NCI-H460 (cell line): ENCODE measurements at regions not wholly inside any gene's neighbourhood (a gene's known extent, or its start where the extent isn't known, plus 50 kb on each side); places are given as distances from the start of the nearest gene placed in this dataset.
A peak's percentile ranks its signal among the peaks of the same experiment; 100 is the strongest.
"Not testable (repeated sequence)": the region's sequence is repeated elsewhere in the genome, so short reads cannot be mapped to it uniquely, and the experiment has no call there.

Source experiments
- DNase-seq: peaks from one replicate; pipeline ENCODE4 v3.0.0-alpha.2; 2016; ENCODE audit warnings: low read depth; ENCODE audit errors: extremely low read depth

DNA sequence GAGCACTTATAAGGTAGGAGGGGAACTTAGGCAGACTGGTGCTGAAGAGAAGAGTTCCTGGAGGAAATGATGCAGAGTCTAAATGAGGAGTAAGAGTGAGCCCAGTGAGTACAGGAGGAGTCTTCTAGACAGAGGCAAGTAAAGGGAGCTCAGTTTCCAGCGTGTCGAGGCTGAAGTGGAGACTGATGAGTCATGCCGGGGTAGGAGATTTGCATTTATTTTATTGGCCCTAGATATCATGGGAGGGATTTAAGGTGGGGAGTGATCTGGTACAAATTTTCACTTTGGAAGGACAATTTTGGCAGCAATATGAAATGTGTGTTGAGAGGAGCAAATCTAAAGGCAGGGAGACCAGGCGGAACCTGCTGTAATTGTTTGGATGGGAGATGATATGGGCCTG, 157.5 kb downstream of the TTC8 start:
- DNase-seq = no peak

DNA sequence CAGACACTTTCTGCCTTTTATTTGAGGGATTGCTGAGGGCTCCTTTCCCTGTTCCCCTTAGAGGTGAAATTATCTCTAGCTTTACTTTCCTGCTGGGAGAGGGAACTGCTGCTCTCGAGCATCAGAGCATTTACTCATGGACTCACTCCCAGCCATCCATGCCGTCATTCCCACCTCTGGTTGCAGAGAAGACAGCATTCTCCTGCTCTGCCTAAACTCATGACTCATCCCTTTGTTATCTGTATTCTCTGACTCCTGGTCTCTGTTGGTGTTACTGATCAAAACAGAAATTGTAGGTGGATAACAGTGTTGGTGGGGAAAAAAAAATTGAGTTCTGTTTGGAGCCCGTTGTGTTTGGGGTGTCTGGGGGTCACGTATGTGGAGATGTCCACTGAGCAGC, 159.3 kb downstream of the TTC8 start:
- DNase-seq = no peak

DNA sequence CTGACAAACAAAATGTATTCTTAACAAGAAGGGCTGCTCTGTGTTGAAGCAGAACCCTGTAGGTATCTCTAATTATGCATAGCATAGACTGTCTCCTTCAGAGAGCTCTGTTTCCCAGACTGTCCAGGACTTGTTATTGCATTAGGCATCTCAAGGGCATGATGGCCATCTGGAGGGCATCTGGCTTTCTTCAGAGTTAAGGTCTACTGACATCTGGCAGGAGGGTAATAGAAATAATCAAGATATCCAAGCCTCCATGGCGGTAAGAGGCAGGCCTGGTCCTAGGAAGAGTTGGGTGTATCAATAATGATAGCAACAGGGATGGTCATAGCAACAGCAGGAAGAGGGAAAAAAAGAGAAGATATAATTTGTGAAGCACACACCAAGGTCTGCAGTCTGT, 161.2 kb downstream of the TTC8 start:
- no peak for DNase-seq

DNA sequence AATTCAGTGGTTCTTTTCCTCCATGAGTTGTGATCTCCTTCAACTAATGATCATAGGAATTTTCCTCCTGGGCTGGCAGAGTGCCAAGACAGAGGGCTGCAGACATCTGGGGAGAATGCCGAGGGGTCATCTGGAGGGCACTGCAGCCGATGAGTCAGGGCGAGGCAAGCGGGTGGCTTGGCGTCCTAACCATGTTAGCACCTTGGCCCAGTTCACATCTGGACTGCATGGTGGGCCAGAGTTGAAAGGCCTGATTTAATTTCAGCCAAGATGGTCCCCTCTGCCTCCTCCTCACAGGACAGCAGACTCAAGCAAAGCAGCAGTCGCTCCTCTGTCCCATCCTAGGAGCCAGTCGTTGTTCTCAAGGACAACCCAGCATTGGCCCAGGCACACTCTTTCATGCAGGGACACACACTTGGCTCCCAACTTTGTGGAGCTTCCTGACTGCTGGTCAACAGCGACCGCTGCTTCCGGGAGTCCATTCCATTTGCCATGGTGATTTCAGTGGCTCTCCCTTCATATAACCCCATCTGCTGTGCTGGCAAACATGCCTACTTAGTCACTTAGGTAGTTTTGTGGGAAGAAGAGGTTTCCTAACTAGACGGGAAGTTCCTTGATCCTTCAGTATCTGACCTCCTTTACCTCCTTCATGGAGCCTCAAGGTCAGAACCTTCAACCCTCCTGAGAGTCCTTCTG, 161.8 kb downstream of the TTC8 start:
- no peak for DNase-seq

DNA sequence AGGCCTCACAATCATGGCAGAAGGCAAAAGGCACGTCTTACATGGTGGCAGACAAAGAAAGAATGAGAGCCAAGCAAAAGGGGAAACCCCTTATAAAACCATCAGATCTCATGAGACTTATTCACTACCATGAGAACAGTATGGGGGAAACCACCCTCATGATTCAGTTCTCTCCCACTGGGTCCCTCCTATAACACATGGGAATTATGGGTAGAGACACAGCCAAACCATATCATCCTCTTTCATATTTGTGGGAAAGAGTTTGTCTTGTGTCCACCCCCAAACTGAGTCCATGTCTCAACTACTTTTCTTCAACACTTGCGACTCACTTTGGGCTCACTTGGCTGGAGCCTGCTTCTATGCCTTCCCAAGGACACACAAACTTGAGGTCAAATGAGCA, 162.5 kb downstream of the TTC8 start:
- DNase-seq = not testable (repeated sequence)

DNA sequence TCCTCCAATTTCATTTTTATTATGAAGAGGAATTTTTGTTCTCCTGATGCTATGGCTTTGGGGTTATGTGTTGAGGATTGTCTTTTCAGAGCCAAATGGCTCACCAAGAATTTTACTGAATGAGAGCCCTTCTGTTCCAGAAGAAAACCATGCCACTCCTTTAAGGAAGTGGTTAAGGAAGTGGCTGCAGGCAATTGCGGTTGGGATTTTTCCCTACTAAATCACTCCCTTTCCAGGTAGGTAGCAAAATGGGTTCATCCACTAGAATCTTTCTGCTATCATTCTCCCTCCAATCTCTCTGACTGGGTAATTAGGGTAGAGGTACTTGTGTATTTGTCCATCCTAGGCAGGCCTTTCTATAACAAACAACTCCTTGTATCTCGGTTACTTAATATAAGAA, 163.1 kb downstream of the TTC8 start:
- DNase-seq = no peak

DNA sequence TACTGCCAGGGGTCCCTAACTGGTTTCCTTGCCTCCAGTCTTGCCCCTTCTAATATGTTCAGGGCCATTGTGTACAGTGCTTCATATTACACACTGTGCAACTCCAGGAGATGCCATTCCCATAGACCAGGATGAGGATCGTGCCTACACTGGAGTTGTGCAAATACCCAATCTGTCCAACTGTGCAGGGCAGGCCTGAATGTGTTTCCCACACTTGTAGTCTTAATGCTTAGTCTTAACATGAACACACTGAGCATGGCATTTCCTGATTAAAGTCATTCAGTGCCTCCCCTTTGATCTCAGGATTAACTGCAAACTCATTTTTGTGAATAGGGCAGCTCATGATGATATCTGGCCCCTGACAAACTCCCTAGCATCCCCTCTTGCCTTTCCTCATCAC, 165.5 kb downstream of the TTC8 start:
- DNase-seq = no peak

DNA sequence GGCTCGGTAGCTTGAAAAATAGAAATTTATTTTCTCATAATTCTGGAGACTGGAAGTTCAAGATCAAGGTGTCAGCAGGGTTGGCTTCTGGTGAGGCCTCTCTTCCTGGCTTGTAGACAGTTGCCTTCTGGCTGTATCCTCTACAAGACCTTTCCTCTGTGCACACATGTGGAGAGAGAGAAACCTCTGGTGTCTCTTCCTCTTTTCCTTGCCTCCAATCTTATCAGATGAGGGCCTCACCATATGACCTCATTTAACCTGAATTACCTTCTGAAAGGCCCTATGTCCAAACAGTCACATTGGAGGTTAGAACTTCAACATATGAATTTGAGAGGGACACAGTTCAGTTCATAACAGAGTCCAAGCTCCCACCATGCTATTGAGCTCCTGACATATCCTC, 166.4 kb downstream of the TTC8 start:
- no peak for DNase-seq

DNA sequence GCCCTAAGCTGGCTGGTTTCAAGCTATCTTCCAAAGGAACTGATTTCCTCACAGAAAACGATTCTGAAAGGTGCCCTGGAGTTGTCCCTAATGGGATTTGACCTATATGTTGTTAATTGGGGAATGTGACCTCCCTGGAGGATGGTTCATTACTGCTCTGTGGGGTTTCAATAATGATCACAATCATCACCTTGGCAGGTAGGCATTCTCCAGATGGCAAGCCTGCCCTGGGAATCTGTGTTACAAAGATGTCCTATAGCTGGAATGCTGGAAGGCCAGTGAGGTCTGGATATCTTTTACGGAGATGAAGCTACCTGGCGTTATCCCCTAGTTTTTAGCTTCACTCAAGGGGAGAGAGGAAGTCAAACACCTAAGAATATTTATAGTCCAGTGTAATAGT, 167.6 kb downstream of the TTC8 start:
- no peak for DNase-seq

DNA sequence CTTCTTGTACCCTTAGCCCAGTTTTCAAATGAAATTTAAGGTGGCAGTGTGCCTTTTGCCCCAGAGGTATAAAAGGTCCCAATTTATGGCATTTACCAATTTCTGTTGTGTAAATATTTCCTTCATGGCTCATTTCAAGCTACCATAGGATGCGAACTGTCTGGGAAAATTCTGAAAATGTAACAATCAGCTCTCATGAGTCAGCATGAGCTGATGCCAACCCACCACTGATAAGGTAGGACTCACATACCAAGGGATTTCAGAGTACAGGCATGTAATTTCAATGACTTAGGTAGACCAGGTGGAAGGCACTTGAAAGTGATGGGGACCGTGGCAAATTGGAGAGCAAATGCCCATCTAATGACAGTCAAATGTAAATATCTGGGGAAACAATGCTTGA, 169.5 kb downstream of the TTC8 start:
- DNase-seq = no peak

DNA sequence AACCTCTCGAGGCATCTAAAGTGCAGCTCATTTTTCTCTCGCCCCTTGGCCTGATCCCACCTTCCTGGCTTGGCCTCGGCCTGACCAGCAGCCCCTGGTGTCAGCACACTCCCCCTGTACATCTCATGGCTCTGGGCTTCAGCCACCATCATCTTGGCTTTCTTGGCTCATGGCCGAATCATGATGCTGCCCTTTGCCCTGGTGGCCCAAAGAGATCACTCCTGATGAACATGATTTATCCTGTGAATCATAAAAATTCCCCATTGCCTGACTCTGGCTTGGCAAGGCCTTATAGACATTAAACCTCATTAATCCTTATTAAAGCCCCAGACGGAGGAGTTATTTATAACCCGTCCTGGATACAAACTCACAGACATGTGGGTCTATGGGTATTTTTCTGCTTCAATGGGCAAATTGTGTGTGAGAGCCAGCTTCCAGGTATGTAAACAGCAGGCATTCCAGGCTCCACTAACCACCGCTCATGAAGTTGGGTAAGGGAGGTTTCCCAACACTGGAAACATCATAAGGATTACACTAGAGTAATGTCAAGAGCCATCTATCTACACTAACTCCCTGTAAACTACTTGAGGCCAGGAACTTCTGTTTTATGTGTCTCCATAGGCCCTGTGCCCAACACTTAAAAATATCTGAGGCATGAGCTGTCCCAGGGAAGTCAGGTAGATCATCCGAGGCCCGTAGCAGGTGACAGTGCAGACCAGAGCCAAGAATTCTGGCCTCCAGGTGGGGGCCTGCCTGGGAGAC, 171.2 kb downstream of the TTC8 start:
- DNase-seq = no peak

DNA sequence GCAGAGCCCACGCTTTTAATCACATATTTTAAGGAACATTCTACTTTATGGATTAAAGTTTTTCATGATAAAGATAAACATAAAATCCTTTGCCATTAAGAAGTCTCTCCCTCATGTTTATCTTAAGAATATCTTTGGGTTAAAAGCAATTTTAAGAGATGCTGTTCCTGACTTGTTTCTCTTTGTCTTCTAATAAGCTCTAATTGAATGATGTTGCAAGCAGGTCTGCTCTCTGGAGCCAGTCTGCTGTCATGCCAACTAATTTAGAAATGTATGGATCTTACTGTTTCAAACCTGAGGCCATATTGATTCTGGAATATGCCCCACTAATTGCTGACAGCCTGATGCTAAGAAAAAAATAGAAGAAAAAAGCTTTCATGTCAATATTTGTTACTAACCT, 173.6 kb downstream of the TTC8 start:
- DNase-seq = no peak

DNA sequence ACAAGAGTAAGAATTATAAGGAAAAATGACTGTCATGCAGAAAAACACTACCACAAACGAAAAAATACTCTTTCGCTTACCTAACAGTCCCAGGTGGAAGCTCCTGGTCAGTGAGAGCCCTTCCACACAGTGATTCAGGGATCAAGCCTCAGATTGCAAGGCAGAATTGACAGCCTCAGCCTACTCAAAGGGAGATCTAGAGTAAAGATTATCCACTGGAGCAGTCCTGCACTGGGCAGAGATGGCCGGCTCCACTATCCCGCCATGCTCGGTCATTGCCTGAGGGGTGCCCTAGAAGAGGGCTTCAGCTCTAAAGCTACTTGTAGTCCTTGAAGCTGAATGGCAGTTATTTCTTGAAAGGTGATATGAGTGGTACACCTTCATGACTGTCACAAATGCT, 174.7 kb downstream of the TTC8 start:
- DNase-seq = no peak

DNA sequence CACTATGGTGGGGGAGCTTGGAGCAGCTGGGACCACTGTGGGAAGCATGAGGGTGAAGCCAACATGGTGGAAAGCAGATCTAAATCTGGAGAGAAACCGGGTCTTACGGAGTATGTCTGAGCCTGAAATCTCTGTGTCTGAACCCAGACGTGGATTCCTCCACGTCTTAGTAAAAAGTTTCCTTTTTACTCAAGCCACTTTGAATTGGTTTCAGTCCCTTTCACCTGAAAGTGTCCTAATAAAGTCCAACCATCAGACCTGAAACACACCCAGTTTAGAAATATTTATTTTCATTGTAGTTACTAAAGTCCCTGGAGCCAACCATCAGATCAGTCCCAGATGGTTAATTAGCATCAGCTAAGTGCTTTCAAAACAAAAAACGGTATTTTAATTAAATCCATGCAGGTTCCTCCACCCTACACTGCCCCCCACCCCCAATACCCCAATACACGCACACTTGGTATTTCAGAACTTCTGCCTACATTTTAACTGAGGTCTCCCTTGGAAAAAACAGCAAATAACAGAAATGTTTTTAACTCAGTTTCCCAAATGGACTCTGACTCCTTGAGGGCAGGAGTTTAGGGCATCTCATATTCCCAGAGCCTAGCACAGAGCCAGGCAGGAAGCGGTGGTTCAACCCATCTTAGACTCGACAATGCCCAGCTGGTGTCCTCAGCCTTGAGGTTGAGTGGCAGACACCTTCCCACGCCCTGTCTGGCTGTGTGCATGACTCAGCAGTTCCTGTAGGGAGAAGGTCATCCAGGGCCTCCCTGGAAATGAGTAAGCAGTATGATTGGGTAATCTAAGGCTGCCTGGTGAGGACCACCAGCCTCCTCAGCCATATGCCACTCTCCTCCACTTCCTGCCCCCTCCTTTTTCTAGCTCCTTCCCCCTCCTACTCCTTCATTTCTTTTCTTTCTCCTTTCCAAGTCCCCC, 175.8 kb downstream of the TTC8 start:
- peak; percentile 88 for DNase-seq

DNA sequence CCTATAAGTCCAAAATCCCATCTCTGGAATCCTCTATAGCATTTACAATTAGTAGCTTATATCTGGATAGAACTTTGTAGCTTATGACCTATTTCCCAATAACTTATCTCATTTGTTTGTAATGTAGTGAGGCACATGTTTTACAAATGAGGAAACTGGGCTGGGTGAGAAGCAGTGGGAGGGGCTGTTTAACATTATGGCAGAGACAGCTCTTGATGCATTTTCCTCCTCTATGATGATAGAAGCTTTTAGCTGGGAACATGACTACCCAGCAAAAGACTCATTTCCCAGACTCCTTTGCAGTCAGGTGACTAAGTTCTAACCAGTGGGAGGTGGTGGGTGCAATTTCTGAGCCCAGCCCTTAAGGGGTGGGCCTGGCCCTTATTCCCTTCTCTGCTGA, 179.7 kb downstream of the TTC8 start:
- DNase-seq = no peak

DNA sequence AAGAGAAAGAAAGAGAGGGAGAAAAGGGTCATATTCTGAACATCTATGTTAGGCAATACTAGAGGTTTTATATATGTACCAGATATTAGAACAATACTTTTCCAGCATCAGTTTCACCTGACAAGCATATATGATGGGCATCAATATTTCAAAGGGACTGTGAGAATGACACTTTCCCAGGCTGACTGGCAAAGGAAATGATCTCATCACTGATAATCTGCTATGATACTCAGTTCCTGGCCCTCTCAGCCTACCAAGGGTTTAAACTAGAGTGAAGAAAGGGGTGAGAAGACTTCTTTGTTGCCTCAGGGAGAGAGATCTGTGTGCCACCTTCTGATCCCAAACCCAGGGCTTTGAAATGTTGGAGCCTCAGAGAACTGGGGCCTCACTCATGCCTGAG, 183.5 kb downstream of the TTC8 start:
- no peak for DNase-seq

DNA sequence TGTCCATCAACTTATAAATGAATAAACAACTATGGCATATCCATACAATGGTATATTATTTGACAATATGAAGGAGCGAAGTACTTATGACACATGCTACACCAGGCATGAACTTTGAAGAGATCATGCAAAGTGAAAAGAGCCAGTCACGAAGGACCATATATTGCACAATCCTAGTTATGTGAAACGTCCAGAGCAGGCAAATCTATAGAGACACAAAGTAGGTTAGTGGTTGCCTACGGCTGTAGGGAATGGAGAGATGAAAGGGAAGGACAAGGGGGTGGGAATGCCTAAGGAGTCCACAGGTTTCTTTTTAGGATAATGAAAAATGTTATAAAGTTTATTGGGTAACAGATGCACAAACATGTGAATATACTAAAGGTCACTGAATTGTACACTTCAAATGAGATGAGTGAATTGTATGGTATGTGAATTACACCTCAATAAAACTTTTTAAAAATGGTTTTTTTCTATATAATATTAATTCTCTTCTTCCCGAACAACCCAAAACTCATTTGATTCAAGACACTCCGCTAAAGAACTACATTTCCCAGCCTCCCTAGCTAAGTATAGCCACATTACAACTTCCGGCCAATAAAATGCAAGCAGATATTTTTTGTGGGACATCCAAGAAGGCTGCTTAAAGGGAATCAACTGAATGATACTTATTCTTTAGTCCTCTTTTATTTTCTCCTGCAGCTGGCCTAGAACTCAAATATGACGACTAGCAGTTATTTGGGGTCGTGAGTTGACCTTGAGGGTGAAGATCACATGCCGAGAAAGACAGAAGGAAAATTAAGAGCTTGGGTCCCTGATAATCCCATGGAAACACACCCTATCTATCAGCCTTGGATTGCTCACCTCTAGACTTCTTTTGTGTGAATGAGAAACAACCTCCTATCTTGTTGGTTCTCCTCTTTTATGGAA, 187.2 kb downstream of the TTC8 start:
- no peak for DNase-seq

DNA sequence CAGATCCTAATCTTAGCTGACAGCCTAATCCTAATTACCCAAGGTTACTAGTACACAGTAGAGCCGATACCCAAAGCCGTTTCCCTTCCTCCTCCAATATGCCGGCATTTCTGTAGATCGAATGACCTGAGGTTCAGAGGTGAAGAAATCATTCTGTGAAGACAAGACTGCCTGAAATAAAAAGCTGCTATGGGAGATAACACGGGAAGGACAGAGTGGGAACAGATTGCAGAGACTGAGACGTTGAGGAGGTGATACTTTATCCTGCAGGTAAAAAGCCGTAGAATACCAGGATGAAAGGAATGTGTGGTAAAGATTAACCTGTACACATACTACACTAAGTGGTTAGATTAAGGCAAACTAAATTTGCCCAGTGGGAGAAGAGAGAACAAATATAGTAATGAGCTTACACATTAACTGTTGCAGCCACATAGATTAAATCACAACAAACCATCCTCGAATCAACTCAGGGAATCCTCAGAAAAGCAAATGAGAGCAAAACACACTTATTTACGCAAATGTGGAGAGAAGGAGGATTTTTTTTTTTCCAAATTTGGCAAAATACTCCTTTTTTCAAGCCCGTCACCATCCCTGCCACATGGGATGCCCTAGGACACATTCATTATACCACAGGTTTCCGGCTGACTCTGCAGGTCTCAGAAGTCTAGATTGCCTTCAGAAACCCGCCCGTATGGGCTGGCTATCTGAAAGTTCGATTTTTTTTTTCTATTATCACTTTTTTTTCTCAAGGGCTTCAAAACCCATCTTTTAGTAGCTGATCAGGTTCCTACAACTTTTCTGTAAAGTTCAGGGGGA, 188.0 kb downstream of the TTC8 start:
- no peak for DNase-seq

DNA sequence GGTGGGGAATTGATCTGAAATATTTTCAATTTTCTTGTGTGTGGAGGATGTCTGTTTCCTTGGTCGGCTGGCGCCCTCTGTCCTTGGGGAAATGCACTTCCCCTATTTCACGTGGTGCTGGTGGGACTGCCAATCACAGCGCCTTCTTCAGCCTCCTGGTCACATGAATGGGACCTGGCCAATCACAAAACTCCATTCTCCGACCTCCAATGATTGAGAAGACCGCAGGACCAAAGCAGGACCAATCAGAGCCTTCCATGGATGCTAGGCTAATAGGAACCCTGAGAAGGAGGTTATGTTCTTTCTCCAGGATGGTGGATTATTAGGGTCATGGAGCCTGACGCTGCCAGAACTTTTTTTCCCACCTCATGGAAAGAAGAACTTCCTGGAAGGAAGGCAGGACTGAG, 188.7 kb downstream of the TTC8 start:
- DNase-seq = peak; percentile 33
